ENCODE measurements at regions not wholly inside any gene's neighbourhood (a gene's known extent, or its start where the extent isn't known, plus 50 kb on each side); places are given as distances from the start of the nearest gene placed in this dataset.

- no peak for TF ChIP-seq CTCF (IDR thresholded peaks at IDR 0.05; ENCODE audit: insufficient read depth, low read length, missing control alignments)
- no peak overlapping the region for H3K4me3 ChIP-seq (ENCODE audit: low read depth, low read length)
- POLR2A ChIA-PET, result no interaction called here
- CTCF ChIA-PET, result no interaction called here
- no peak for DNase-seq (ENCODE audit: low read depth, low spot score)
Measured at GRCh38 chr10:111705021-111705420, 478.5 kb downstream of the GPAM start.

DNA sequence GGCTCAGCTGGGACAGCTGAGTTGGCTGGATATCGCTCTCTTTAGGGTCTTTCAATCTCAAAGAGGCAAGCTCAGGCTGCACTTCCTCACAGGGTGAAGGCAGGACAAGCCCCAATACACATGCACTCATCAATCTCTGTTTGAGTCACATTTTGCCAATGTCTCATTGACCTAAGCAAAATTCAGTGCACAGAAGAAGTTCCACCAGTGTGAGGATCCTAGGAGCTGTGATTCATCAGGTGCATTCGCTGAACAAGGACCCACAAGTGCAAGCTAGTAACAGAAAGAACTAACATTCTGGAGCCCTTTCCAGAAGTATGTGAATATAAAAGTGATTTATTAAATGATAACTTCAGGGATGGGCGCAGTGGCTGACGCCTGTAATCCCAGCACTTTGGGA, 477.2 kb downstream of the GPAM start:
- ChIA-PET POLR2A (no interaction called here), CTCF (no interaction called here)
- no peak overlapping the region for H3K4me3 ChIP-seq (ENCODE audit: low read depth, low read length)
- DNase-seq (ENCODE audit: low read depth, low spot score), result no peak
- TF ChIP-seq CTCF (IDR thresholded peaks at IDR 0.05; ENCODE audit: insufficient read depth, low read length, missing control alignments), result no peak

DNA sequence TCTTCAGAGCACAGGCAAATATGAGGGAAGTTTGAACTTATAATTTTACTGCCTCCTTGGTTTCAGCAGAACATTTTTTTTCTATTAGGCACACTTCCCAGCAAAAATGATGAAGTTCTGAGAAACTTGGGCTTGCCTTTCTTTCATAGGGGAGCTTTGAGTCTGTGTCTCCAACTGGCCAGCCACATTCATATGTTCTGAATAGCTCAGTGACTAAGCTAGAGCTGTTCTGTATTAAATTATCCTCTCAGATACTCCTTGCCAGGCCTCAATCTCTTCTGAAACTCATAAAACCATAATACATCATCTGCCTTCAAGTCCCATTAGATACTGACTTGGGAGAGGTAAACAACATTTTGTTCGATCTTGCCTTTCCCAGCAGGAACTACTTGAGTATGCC, 476.5 kb downstream of the GPAM start:
- no peak for DNase-seq (ENCODE audit: low read depth, low spot score)
- POLR2A ChIA-PET, result no interaction called here
- H3K4me3 ChIP-seq (ENCODE audit: low read depth, low read length), result no peak overlapping the region
- CTCF ChIA-PET, result no interaction called here
- no peak for TF ChIP-seq CTCF (IDR thresholded peaks at IDR 0.05; ENCODE audit: insufficient read depth, low read length, missing control alignments)

- no peak for TF ChIP-seq CTCF (IDR thresholded peaks at IDR 0.05; ENCODE audit: insufficient read depth, low read length, missing control alignments)
- H3K4me3 ChIP-seq (ENCODE audit: low read depth, low read length), result no peak overlapping the region
- ChIA-PET POLR2A (no interaction called here), CTCF (no interaction called here)
- DNase-seq (ENCODE audit: low read depth, low spot score), result no peak
Measured at GRCh38 chr10:111709603-111710002, 474.0 kb downstream of the GPAM start.

DNA sequence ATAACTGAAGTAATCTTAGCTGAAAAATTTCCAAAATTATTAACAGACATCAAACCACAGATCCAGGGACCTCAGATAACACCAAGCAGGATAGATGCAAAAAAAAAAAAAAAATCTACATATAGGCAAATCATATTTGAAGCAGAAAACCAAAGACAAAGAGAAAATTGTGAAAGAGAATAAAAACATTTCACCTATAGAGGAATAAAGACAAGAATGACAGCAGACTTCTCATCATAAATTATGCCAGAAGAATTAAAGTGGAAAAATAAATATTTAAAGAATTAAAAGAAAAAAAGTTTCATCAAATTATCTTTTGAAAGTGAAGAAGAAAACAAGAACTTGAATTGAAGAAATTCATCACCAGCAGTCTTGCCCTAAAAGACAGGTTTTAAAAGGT, 467.5 kb downstream of the GPAM start:
- ChIA-PET POLR2A (no interaction called here), CTCF (no interaction called here)
- TF ChIP-seq CTCF (IDR thresholded peaks at IDR 0.05; ENCODE audit: insufficient read depth, low read length, missing control alignments), result no peak
- H3K4me3 ChIP-seq (ENCODE audit: low read depth, low read length), result no peak overlapping the region
- no peak for DNase-seq (ENCODE audit: low read depth, low spot score)

- DNase-seq (ENCODE audit: low read depth, low spot score), result no peak
- no peak overlapping the region for H3K4me3 ChIP-seq (ENCODE audit: low read depth, low read length)
- no peak for TF ChIP-seq CTCF (IDR thresholded peaks at IDR 0.05; ENCODE audit: insufficient read depth, low read length, missing control alignments)
- ChIA-PET POLR2A (no interaction called here), CTCF (no interaction called here)
Measured at GRCh38 chr10:111724121-111724520, 459.4 kb downstream of the GPAM start.

All from AG04449 (cell line).